22Rv1 (cell line): ENCODE measurements at regions not wholly inside any gene's neighbourhood (a gene's known extent, or its start where the extent isn't known, plus 50 kb on each side); places are given as distances from the start of the nearest gene placed in this dataset.

Experiments
- CTCF ChIP-seq: fragments of 450-650 bp; IDR thresholded peaks from 2 replicates; pipeline ENCODE4 v1.5.1; 2017; ENCODE audit warnings: mild to moderate bottlenecking
- ZFX ChIP-seq: fragments of 450-650 bp; IDR thresholded peaks from 2 replicates; pipeline ENCODE4 v1.6.1; 2017; ENCODE audit warnings: antibody characterized with exemption, borderline replicate concordance

- TF ChIP-seq CTCF (no peak), ZFX (no peak)
Observed at GRCh38 chr2:176483901-176484568, 214.8 kb downstream of the MTX2 start.
